Type B pancreatic cell (in vitro differentiated cells): ENCODE measurements at regions not wholly inside any gene's neighbourhood (a gene's known extent, or its start where the extent isn't known, plus 50 kb on each side); places are given as distances from the start of the nearest gene placed in this dataset.

Experiments
- DNase-seq: peaks from one replicate; pipeline ENCODE4 v3.0.0; 2021; ENCODE audit warnings: mixed read lengths; ENCODE audit not compliant: unreplicated experiment; ENCODE audit errors: extremely low spot score
- H3K27ac Mint-ChIP-seq: 2 replicates; pipeline ENCODE4 v1.8.0; 2021; ENCODE audit warnings: mild to moderate bottlenecking, mixed read lengths
- H3K27me3 Mint-ChIP-seq: 2 replicates; pipeline ENCODE4 v1.8.0; 2021; ENCODE audit warnings: mixed read lengths
- H3K36me3 Mint-ChIP-seq: 2 replicates; pipeline ENCODE4 v1.8.0; 2021; ENCODE audit warnings: mixed read lengths
- H3K4me1 Mint-ChIP-seq: one replicate; pipeline ENCODE4 v1.8.0; 2021; ENCODE audit warnings: mixed read lengths; ENCODE audit not compliant: unreplicated experiment
- H3K4me3 Mint-ChIP-seq: 2 replicates; pipeline ENCODE4 v1.8.0; 2021; ENCODE audit warnings: mild to moderate bottlenecking, mixed read lengths
- H3K9me3 Mint-ChIP-seq: 2 replicates; pipeline ENCODE4 v1.8.0; 2021; ENCODE audit warnings: mixed read lengths
- CTCF ChIP-seq: fragments of 200-600 bp; sonication (generic); conservative IDR thresholded peaks from 2 replicates; pipeline ENCODE4 v1.5.0; 2021; ENCODE audit warnings: antibody characterized with exemption, mild to moderate bottlenecking

- H3K4me3 Mint-ChIP-seq, result no peak overlapping the region
- H3K27me3 Mint-ChIP-seq, result peaks cover 3% of the 10 kb centered on the region
- no peak overlapping the region for H3K27ac Mint-ChIP-seq
- no peak for TF ChIP-seq CTCF
- no peak for DNase-seq
- no peaks in the 10 kb centered on the region for H3K4me1 Mint-ChIP-seq
- H3K36me3 Mint-ChIP-seq, result no peaks in the 10 kb centered on the region
- H3K9me3 Mint-ChIP-seq, result no peaks in the 10 kb centered on the region
These were observed 1089.3 kb upstream of the CELF4 start for GRCh38 chr18:38654946-38655345.

GRCh38 chr18:38651736-38652135 is 1086.1 kb upstream of the CELF4 start:
- Mint-ChIP-seq H3K9me3 (no peaks in the 10 kb centered on the region), H3K36me3 (no peaks in the 10 kb centered on the region), H3K4me3 (no peak overlapping the region), H3K4me1 (no peaks in the 10 kb centered on the region), H3K27me3 (peaks cover 8% of the 10 kb centered on the region), H3K27ac (no peak overlapping the region)
- no peak for DNase-seq
- TF ChIP-seq CTCF, result no peak

GRCh38 chr18:38648179-38648578 is 1082.6 kb upstream of the CELF4 start:
- Mint-ChIP-seq H3K27me3 (peaks cover 4% of the 10 kb centered on the region), H3K4me3 (no peak overlapping the region), H3K36me3 (no peaks in the 10 kb centered on the region), H3K27ac (no peak overlapping the region), H3K9me3 (no peaks in the 10 kb centered on the region), H3K4me1 (no peaks in the 10 kb centered on the region)
- DNase-seq, result no peak
- TF ChIP-seq CTCF, result no peak

- no peak for TF ChIP-seq CTCF
- Mint-ChIP-seq H3K4me3 (no peak overlapping the region), H3K27me3 (peaks cover 4% of the 10 kb centered on the region), H3K27ac (no peak overlapping the region), H3K4me1 (no peaks in the 10 kb centered on the region), H3K36me3 (no peaks in the 10 kb centered on the region), H3K9me3 (no peaks in the 10 kb centered on the region)
- DNase-seq, result no peak
These were observed 1080.7 kb upstream of the CELF4 start for GRCh38 chr18:38646296-38646695.

- H3K4me3 Mint-ChIP-seq, result no peak overlapping the region
- no peak for TF ChIP-seq CTCF
- no peaks in the 10 kb centered on the region for H3K9me3 Mint-ChIP-seq
- H3K4me1 Mint-ChIP-seq, result no peaks in the 10 kb centered on the region
- DNase-seq, result no peak
- H3K27ac Mint-ChIP-seq, result no peak overlapping the region
- H3K36me3 Mint-ChIP-seq, result no peaks in the 10 kb centered on the region
- peaks cover 4% of the 10 kb centered on the region for H3K27me3 Mint-ChIP-seq
These were observed 1079.5 kb upstream of the CELF4 start for GRCh38 chr18:38644875-38645641.
